ENCODE measurements at regions not wholly inside any gene's neighbourhood (a gene's known extent, or its start where the extent isn't known, plus 50 kb on each side); places are given as distances from the start of the nearest gene placed in this dataset.
A peak's percentile ranks its signal among the peaks of the same experiment; 100 is the strongest.

DNA sequence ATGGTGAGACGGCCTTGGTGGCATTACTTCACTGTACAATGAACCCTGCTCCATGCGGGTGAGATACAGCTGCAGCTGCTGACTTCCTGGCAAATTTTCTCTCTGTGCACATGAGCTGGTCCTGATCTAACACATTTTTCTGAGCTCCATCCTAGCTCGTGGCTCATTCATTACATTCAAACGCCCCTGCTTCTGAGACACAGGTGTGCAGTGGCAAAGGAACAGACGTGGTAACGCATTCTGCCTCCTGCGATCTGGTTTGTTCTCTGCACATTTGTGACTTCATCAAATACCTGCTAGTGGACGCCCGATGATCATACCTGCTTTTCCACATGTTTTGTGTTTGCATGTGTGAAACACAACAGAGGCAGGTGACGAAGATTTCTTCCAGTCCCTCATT, 189.6 kb upstream of the PDE10A start:
- Histone ChIP-seq H3K79me2 (ENCODE audit: insufficient read depth, low read length) (no peaks in the 10 kb centered on the region), H3K4me1 (ENCODE audit: control insufficient read depth in 1 of 2, insufficient read depth in 2 of 2, low read length in 2 of 2) (no peaks in the 10 kb centered on the region), H3K27ac (ENCODE audit: low read depth in 1 of 2, low read length in 2 of 2) (no peak overlapping the region), H3K4me2 (replicated peaks; ENCODE audit: extremely low read depth, low read length, poor library complexity, severe bottlenecking) (no peak overlapping the region), H3K27me3 (ENCODE audit: control insufficient read depth in 2 of 2, insufficient read depth in 2 of 2, low read length in 2 of 2) (peaks cover 2 to 48% of the 10 kb centered on the region in 2 donors), H2AFZ (ENCODE audit: insufficient read depth, low read depth, low read length, poor library complexity, severe bottlenecking) (no peak overlapping the region), H3K36me3 (replicated peaks in 1 of 2; ENCODE audit: control insufficient read depth in 1 of 2, insufficient read depth in 2 of 2, low read length in 2 of 2) (no peaks in the 10 kb centered on the region), H4K20me1 (ENCODE audit: insufficient read depth, low read length) (no peaks in the 10 kb centered on the region), H3K9ac (ENCODE audit: insufficient read depth, low read length, poor library complexity, severe bottlenecking) (no peak overlapping the region), H3K9me3 (replicated peaks in 1 of 2; ENCODE audit: control insufficient read depth in 1 of 2, insufficient read depth in 1 of 2, low read length in 2 of 2) (no peaks in the 10 kb centered on the region), H3K4me3 (replicated peaks in 1 of 3; ENCODE audit: low read depth in 2 of 3, low read length in 3 of 3) (no peak overlapping the region)
- H3K9me3 Mint-ChIP-seq, result peaks cover 0 to 4% (median 0%) of the 10 kb centered on the region in 7 donors
- no peak for DNase-seq
- WGBS (ENCODE audit: insufficient coverage), result 75% methylated on average over 10 of the region's 10 CpGs
- no peaks in the 10 kb centered on the region for H3K36me3 Mint-ChIP-seq
- TF ChIP-seq, protein P1, sequence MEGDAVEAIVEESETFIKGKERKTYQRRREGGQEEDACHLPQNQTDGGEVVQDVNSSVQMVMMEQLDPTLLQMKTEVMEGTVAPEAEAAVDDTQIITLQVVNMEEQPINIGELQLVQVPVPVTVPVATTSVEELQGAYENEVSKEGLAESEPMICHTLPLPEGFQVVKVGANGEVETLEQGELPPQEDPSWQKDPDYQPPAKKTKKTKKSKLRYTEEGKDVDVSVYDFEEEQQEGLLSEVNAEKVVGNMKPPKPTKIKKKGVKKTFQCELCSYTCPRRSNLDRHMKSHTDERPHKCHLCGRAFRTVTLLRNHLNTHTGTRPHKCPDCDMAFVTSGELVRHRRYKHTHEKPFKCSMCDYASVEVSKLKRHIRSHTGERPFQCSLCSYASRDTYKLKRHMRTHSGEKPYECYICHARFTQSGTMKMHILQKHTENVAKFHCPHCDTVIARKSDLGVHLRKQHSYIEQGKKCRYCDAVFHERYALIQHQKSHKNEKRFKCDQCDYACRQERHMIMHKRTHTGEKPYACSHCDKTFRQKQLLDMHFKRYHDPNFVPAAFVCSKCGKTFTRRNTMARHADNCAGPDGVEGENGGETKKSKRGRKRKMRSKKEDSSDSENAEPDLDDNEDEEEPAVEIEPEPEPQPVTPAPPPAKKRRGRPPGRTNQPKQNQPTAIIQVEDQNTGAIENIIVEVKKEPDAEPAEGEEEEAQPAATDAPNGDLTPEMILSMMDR (IDR thresholded peaks at IDR 0.05), result no peak
- intact Hi-C loops (cut with micrococcal nuclease), result no loop called here
- peaks cover 34 to 65% (median 46%) of the 10 kb centered on the region in 3 donors for H3K27me3 Mint-ChIP-seq (ENCODE audit: low read depth in 3 of 3)
- no peak overlapping the region for H3K27ac Mint-ChIP-seq
- no peaks in the 10 kb centered on the region for H3K4me1 Mint-ChIP-seq
- peak overlapping the region in 1 of 2 donors; percentile 13 for H3K4me3 Mint-ChIP-seq

DNA sequence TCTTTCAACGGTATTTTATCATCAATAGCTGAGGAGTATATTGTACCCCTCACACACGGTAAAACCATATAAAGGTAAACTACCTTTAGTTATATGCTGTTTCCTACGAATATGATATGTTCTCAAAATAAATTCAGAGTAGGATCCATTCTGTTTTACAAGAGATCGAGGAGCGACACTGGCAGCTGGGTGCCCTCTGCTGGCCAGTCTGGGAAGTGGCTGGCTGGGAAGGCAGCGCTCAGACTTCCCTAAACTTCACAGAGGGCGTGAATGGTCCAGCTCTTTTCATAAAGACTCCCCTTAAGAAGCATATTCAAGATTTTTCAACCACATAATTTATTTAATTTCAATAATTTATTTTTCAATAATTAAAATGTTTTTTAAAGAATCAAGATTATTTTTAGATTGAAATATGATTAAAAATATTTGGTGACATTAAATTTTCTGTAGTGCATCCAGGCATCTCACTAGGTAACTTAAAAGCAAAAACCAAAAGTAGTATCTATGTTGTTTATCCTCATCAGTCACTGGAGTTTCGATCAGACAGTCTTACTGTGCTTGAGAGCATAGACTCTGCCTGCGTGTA, 187.5 kb upstream of the PDE10A start:
- Mint-ChIP-seq H3K27ac (no peak overlapping the region), H3K4me1 (no peaks in the 10 kb centered on the region), H3K27me3 (ENCODE audit: low read depth in 3 of 3) (peaks cover 41 to 74% (median 56%) of the 10 kb centered on the region in 3 donors), H3K9me3 (peaks cover 0 to 8% (median 0%) of the 10 kb centered on the region in 7 donors), H3K36me3 (no peaks in the 10 kb centered on the region), H3K4me3 (no peak overlapping the region)
- TF ChIP-seq, protein P1 (IDR thresholded peaks at IDR 0.05), result peak; percentile 98
- no peak overlapping the region for H3K27ac ChIP-seq (ENCODE audit: low read depth in 1 of 2, low read length in 2 of 2)
- H3K79me2 ChIP-seq (ENCODE audit: insufficient read depth, low read length), result no peaks in the 10 kb centered on the region
- DNase-seq, result peak; percentile 6 to 41 (median 30)
- no peaks in the 10 kb centered on the region for H3K36me3 ChIP-seq (replicated peaks in 1 of 2; ENCODE audit: control insufficient read depth in 1 of 2, insufficient read depth in 2 of 2, low read length in 2 of 2)
- H3K4me1 ChIP-seq (ENCODE audit: control insufficient read depth in 1 of 2, insufficient read depth in 2 of 2, low read length in 2 of 2), result no peaks in the 10 kb centered on the region
- no CpG with 5 or more reads among the region's 9 CpGs for WGBS (ENCODE audit: insufficient coverage)
- H3K4me3 ChIP-seq (replicated peaks in 1 of 3; ENCODE audit: low read depth in 2 of 3, low read length in 3 of 3), result no peak overlapping the region
- no peak overlapping the region for H3K9ac ChIP-seq (ENCODE audit: insufficient read depth, low read length, poor library complexity, severe bottlenecking)
- no peak overlapping the region for H3K4me2 ChIP-seq (replicated peaks; ENCODE audit: extremely low read depth, low read length, poor library complexity, severe bottlenecking)
- H3K9me3 ChIP-seq (replicated peaks in 1 of 2; ENCODE audit: control insufficient read depth in 1 of 2, insufficient read depth in 1 of 2, low read length in 2 of 2), result no peaks in the 10 kb centered on the region
- peaks cover 18 to 65% of the 10 kb centered on the region in 2 donors for H3K27me3 ChIP-seq (ENCODE audit: control insufficient read depth in 2 of 2, insufficient read depth in 2 of 2, low read length in 2 of 2)
- no peak overlapping the region for H2AFZ ChIP-seq (ENCODE audit: insufficient read depth, low read depth, low read length, poor library complexity, severe bottlenecking)
- no peaks in the 10 kb centered on the region for H4K20me1 ChIP-seq (ENCODE audit: insufficient read depth, low read length)
- intact Hi-C loops (cut with micrococcal nuclease), result no loop called here
